ENCODE measurements at regions not wholly inside any gene's neighbourhood (a gene's known extent, or its start where the extent isn't known, plus 50 kb on each side); places are given as distances from the start of the nearest gene placed in this dataset.

GRCh38 chr7:45455662-45456061, 118.5 kb upstream of the ADCY1 start:
- no peak overlapping the region for H3K4ac ChIP-seq (ENCODE audit: low read depth, low read length)
- no peaks in the 10 kb centered on the region for H4K20me1 ChIP-seq (ENCODE audit: control insufficient read depth, insufficient read depth, insufficient read length)
- H3K27ac ChIP-seq (ENCODE audit: insufficient read length, low read depth, low read length), result no peak overlapping the region
- H2AK5ac ChIP-seq (ENCODE audit: insufficient read length, low read length), result no peak overlapping the region
- H3K14ac ChIP-seq (ENCODE audit: insufficient read depth, low read length), result no peak overlapping the region
- H2BK5ac ChIP-seq (ENCODE audit: insufficient read length, low read length), result no peak overlapping the region
- H4K5ac ChIP-seq (ENCODE audit: insufficient read length, low read depth, low read length), result no peak overlapping the region
- H3K36me3 Mint-ChIP-seq (ENCODE audit: insufficient read depth in 1 of 3, low read depth in 3 of 3), result no peaks in the 10 kb centered on the region; a peak in 1 of 7 replicates
- no peak overlapping the region for H4K8ac ChIP-seq (replicated peaks; ENCODE audit: insufficient read length, low read depth, low read length)
- WGBS (ENCODE audit: extremely low coverage, insufficient read length, low lambda C conversion rate), result no CpG with 5 or more reads among the region's 4 CpGs
- H3K4me2 ChIP-seq (ENCODE audit: insufficient read depth, insufficient read length, low read length), result no peak overlapping the region
- H3T11ph ChIP-seq (ENCODE audit: low read length), result no peak overlapping the region
- DNase-seq, result no peak
- H3K27ac Mint-ChIP-seq, result no peak overlapping the region
- no peaks in the 10 kb centered on the region for H3K9me3 Mint-ChIP-seq
- no peaks in the 10 kb centered on the region for H3K79me2 ChIP-seq (ENCODE audit: insufficient read depth, low read length)
- TF ChIP-seq CTCF (conservative IDR thresholded peaks at IDR 0.05), result no peak
- H3K27me3 Mint-ChIP-seq (ENCODE audit: low read depth), result no peaks in the 10 kb centered on the region; the same call in 1 of the 2 replicates
- H3K4me3 Mint-ChIP-seq, result no peak overlapping the region
- 0 out of 4 replicates have a peak, but pooled peaks cover 0 to 2% of the 10 kb centered on the region in 2 experiments for H3K4me1 Mint-ChIP-seq
- H2BK12ac ChIP-seq (ENCODE audit: insufficient read length, low read depth, low read length), result no peak overlapping the region
- no peak overlapping the region for H4K91ac ChIP-seq (ENCODE audit: insufficient read length, low read depth, low read length)
- H3K18ac ChIP-seq (ENCODE audit: insufficient read length, low read depth, low read length), result no peak overlapping the region
- no peaks in the 10 kb centered on the region for H3K4me1 ChIP-seq (ENCODE audit: insufficient read depth, low read length)
- H2BK20ac ChIP-seq (ENCODE audit: low read depth, low read length, poor library complexity, severe bottlenecking), result no peak overlapping the region
- no peak overlapping the region for H3K56ac ChIP-seq (ENCODE audit: insufficient read length, low read depth, low read length)
- H2AFZ ChIP-seq (ENCODE audit: low read length), result no peak overlapping the region
- no peak overlapping the region for H2BK15ac ChIP-seq (ENCODE audit: low read depth, low read length)
- no peaks in the 10 kb centered on the region for H3K23me2 ChIP-seq (ENCODE audit: insufficient read length, low read depth, low read length, poor library complexity, severe bottlenecking)
- no peak overlapping the region for H2BK120ac ChIP-seq (ENCODE audit: low read depth, low read length, poor library complexity, severe bottlenecking)
- H3K79me1 ChIP-seq (ENCODE audit: insufficient read depth, low read depth, low read length, poor library complexity, severe bottlenecking), result no peaks in the 10 kb centered on the region
- H3K9ac ChIP-seq (ENCODE audit: extremely low read depth, insufficient read length, low read length), result no peak overlapping the region
- no peak overlapping the region for H3K23ac ChIP-seq (ENCODE audit: insufficient read length, low read depth, low read length)
- no peaks in the 10 kb centered on the region for H3K27me3 ChIP-seq (ENCODE audit: insufficient read depth, low read length)
- H3K9me3 ChIP-seq (ENCODE audit: control insufficient read depth, low read depth, low read length), result no peaks in the 10 kb centered on the region
